Neuron (in vitro differentiated cells): ENCODE measurements at regions not wholly inside any gene's neighbourhood (a gene's known extent, or its start where the extent isn't known, plus 50 kb on each side); places are given as distances from the start of the nearest gene placed in this dataset.

Experiments used
- H2AFZ ChIP-seq: one replicate; pipeline ENCODE4 v1.6.1; 2013; ENCODE audit warnings: low read depth, mild to moderate bottlenecking, inconsistent platforms, low read length, moderate library complexity
- H3K27me3 ChIP-seq: one replicate; pipeline ENCODE4 v1.6.1; 2013; ENCODE audit warnings: low read length; ENCODE audit not compliant: insufficient read depth
- H3K36me3 ChIP-seq: one replicate; pipeline ENCODE4 v1.6.1; 2013; ENCODE audit warnings: low read length; ENCODE audit not compliant: insufficient read depth
- H3K4me1 ChIP-seq: one replicate; pipeline ENCODE4 v1.6.1; 2013; ENCODE audit warnings: low read length; ENCODE audit not compliant: insufficient read depth
- H3K4me3 ChIP-seq: 2 replicates; pipeline ENCODE4 v1.5.1; 2013; ENCODE audit warnings: mild to moderate bottlenecking, low read length, moderate library complexity
- H3K9me3 ChIP-seq: one replicate; pipeline ENCODE4 v1.6.1; 2013; ENCODE audit warnings: low read length

DNA sequence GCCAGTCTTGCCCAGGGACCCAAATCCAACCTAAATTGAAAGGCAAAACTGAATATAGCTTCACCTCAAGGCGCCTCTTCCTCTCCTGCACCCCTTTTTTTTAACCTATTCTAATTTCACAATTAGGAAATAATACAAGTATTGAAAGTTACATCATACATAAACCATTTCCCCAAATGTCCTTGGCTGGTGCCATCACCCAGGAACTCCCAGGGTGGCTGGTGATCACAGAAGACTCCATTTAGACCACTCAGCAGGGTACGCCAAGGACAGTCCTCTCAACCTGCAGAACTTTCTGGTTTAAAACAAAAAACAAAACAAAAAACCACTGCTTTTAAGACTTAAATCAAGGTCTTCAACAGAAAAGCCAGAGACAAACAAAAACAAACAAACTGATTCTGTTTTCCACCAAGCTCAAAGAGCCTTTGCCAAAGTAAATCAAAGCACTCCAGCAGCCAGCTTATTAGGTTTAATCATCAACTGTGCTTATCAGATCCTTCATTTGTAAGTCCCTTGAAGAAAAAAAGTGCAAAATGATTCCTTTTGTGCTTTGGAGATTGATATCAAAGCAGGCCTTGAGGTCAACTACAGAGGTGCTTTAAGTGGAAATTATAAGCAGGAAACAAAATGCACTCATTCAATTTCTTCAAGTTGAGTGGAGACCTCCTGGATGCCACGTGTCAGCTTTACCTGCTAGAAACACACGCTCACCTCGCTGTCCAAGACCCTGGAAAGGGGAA is 113.0 kb downstream of the ETS2 start:
- Histone ChIP-seq H3K4me3 (no peak overlapping the region), H3K9me3 (no peaks in the 10 kb centered on the region), H3K36me3 (no peaks in the 10 kb centered on the region), H3K4me1 (no peaks in the 10 kb centered on the region), H2AFZ (no peak overlapping the region), H3K27me3 (peaks cover under 1% of the 10 kb centered on the region)

- no peaks in the 10 kb centered on the region for H3K36me3 ChIP-seq
- H2AFZ ChIP-seq = no peak overlapping the region
- no peak overlapping the region for H3K4me3 ChIP-seq
- H3K9me3 ChIP-seq = no peaks in the 10 kb centered on the region
- H3K27me3 ChIP-seq = peaks cover 13% of the 10 kb centered on the region
- H3K4me1 ChIP-seq = peaks cover 3% of the 10 kb centered on the region
Measured at GRCh38 chr21:38917043-38917774, 111.5 kb downstream of the ETS2 start.

DNA sequence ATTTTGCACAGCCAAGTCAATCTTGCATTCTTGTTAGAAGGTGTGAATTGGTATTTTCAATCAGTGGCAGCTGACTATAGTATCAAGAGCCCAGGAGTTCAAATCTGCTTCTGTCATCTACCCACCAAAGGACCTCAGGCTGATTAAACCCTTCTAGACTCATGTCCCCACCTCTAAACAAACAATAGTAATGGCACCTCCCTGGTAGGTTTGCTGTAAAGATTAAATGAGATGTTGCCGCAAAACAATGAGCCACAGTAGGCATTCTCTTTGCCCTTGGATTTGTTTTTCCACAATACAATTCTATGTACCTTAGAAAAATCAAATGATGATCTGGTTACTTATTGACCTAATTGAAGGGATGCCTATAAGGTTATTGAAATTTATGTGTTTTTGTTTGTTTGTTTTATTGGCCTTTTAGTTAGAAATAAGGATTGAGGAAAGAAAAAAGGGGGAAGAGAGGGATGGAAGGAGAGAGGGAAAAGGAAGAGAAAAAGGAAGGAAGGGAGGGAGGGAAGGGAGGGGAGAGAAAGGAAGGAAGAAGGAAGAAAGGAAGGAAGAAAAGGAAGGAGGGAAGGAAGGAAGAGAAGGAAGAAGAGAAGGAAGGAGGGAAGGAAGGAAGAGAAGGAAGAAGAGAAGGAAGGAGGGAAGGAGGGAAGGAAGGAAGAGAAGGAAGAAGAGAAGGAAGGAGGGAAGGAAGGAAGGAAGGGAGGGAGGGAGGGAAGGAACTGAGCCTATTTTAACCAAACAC is 110.7 kb downstream of the ETS2 start:
- H3K27me3 ChIP-seq = peaks cover 13% of the 10 kb centered on the region
- H3K4me1 ChIP-seq = peaks cover 3% of the 10 kb centered on the region
- H2AFZ ChIP-seq = no peak overlapping the region
- no peaks in the 10 kb centered on the region for H3K36me3 ChIP-seq
- H3K9me3 ChIP-seq = no peaks in the 10 kb centered on the region
- H3K4me3 ChIP-seq = no peak overlapping the region

GRCh38 chr21:38915546-38915945 is 109.8 kb downstream of the ETS2 start:
- Histone ChIP-seq H3K36me3 (no peaks in the 10 kb centered on the region), H3K27me3 (peaks cover 13% of the 10 kb centered on the region), H3K4me1 (peaks cover 3% of the 10 kb centered on the region), H3K9me3 (no peaks in the 10 kb centered on the region), H2AFZ (no peak overlapping the region), H3K4me3 (no peak overlapping the region)

- Histone ChIP-seq H3K9me3 (no peaks in the 10 kb centered on the region), H3K4me1 (peaks cover 3% of the 10 kb centered on the region), H3K4me3 (no peak overlapping the region), H2AFZ (no peak overlapping the region), H3K27me3 (peaks cover 13% of the 10 kb centered on the region), H3K36me3 (no peaks in the 10 kb centered on the region)
Measured at GRCh38 chr21:38914528-38915293, 109.0 kb downstream of the ETS2 start.

DNA sequence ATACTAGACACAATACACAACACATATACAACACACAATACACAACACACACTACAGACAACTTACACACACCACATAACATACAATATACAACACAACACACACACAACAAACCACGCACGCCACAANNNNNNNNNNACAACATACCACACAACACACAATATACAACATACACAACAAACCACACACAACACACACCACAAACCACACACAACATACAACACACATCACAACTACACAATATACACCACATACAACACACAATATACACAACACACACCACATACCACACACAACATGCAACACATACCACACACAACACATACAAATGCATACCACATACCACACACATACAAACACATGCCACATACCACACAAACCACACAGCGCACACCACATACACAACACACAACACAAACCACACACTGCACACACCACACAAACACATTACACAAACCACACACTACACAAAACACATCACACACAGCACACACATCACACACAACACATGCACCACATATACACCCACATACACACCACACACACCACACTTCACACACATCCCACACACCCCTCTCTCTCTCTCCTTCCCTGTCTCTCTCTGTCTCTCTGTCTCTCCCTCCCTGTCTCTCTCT is 108.3 kb downstream of the ETS2 start:
- no peaks in the 10 kb centered on the region for H3K36me3 ChIP-seq
- H3K27me3 ChIP-seq = peaks cover 15% of the 10 kb centered on the region
- peaks cover 3% of the 10 kb centered on the region for H3K4me1 ChIP-seq
- H2AFZ ChIP-seq = no peak overlapping the region
- H3K9me3 ChIP-seq = no peaks in the 10 kb centered on the region
- no peak overlapping the region for H3K4me3 ChIP-seq

DNA sequence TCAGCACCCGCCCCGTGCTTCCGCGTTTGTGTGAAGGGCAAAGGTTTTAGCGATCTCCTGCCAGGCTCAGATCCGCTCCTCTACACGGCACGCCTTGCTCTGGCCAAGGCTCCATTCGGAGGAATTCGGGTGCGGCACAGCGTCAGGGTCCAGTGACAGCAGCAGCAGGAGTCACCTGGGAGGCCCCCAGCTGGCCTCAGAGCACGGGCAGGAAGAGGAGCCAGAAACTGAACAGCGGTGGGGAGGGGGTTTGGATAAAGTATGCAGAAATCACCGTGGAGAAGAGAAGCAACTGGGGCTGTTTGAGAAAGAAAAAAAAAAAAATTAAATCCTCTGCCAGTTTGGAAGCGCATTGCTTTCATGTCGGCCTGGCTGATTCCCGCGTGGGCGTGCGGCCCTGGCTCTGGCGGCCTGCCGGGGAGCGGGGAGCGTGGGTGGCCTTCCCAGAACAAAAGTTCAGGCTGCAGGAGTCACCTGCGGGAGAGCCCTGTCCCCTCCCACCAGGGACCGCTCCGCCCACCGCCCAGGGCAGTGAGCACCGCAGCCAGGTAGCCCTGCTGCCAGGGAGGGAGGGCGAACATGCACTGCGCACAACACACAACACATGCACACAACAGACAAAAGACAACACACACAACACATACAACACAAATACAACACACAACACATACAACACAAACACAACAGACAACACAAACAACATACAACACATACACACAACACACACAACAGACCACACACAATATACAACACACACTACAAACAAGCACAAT is 107.6 kb downstream of the ETS2 start:
- Histone ChIP-seq H3K36me3 (no peaks in the 10 kb centered on the region), H3K9me3 (no peaks in the 10 kb centered on the region), H3K4me1 (peaks cover 3% of the 10 kb centered on the region), H2AFZ (no peak overlapping the region), H3K4me3 (no peak overlapping the region), H3K27me3 (peaks cover 15% of the 10 kb centered on the region)

- no peaks in the 10 kb centered on the region for H3K9me3 ChIP-seq
- H3K27me3 ChIP-seq = peaks cover 15% of the 10 kb centered on the region
- peaks cover 3% of the 10 kb centered on the region for H3K4me1 ChIP-seq
- no peaks in the 10 kb centered on the region for H3K36me3 ChIP-seq
- H3K4me3 ChIP-seq = no peak overlapping the region
- no peak overlapping the region for H2AFZ ChIP-seq
Measured at GRCh38 chr21:38912789-38913119, 107.0 kb downstream of the ETS2 start.

- Histone ChIP-seq H2AFZ (no peak overlapping the region), H3K9me3 (no peaks in the 10 kb centered on the region), H3K27me3 (peaks cover 15% of the 10 kb centered on the region), H3K4me3 (no peak overlapping the region), H3K36me3 (no peaks in the 10 kb centered on the region), H3K4me1 (peaks cover 3% of the 10 kb centered on the region)
Measured at GRCh38 chr21:38912102-38912629, 106.4 kb downstream of the ETS2 start.

DNA sequence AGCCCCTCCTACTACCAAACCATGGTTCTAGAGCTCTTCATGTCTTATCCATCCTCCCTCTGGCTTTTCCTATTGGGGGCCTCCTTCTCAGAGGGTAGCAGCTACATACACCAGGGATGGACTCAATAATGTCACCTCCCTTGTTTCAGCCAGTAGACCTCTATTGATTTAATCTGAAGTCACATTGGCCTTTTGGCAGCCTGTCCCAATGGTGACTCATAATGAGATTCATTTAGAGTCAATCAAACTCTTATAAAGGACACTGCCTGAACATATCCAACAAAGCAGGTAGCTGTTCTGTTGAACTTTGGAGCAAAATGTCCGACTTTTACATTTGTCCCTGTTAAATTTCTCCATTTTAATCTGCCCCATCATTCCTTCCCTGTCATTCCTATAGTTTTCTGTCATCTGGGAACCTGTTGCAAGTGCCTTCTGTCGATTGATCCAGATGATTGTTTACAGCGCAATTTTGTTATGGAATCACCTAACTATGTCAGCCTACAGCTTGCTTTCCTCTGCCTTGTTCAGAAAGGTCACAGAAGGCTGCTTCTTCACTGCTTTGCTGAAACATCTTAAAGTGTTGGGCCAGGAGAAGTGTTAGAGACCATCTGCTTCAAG is 105.9 kb downstream of the ETS2 start:
- H3K9me3 ChIP-seq = no peaks in the 10 kb centered on the region
- H2AFZ ChIP-seq = no peak overlapping the region
- no peaks in the 10 kb centered on the region for H3K36me3 ChIP-seq
- no peak overlapping the region for H3K4me3 ChIP-seq
- peaks cover 3% of the 10 kb centered on the region for H3K4me1 ChIP-seq
- H3K27me3 ChIP-seq = peaks cover 15% of the 10 kb centered on the region

GRCh38 chr21:38910390-38911067 is 104.8 kb downstream of the ETS2 start:
- no peaks in the 10 kb centered on the region for H3K9me3 ChIP-seq
- no peak overlapping the region for H2AFZ ChIP-seq
- H3K36me3 ChIP-seq = no peaks in the 10 kb centered on the region

More at GRCh38 chr21:38910390-38911067, 104.8 kb downstream of the ETS2 start:
- H3K4me3 ChIP-seq = no peak overlapping the region
- H3K27me3 ChIP-seq = peaks cover 15% of the 10 kb centered on the region
- H3K4me1 ChIP-seq = peaks cover 3% of the 10 kb centered on the region
